Fibroblast of lung (primary cell): ENCODE measurements at regions not wholly inside any gene's neighbourhood (a gene's known extent, or its start where the extent isn't known, plus 50 kb on each side); places are given as distances from the start of the nearest gene placed in this dataset.

Experiments
- CTCF ChIP-seq, 2 donors: IDR thresholded peaks in 1 of 2; conservative IDR thresholded peaks in 1 of 2; 1 replicate in 1 of 2; 2 replicates in 1 of 2; pipeline ENCODE4 v1.5.1; 2011 to 2012; ENCODE audit warnings: low read length in 2 of 2, control low read depth in 1 of 2, inconsistent platforms in 1 of 2, low read depth in 1 of 2, mild to moderate bottlenecking in 1 of 2
- EZH2 ChIP-seq: IDR thresholded peaks from 2 replicates; pipeline ENCODE4 v1.5.1; 2012; ENCODE audit warnings: low read length, control low read depth, mild to moderate bottlenecking; ENCODE audit errors: missing control alignments

- TF ChIP-seq CTCF (conservative IDR thresholded peaks at IDR 0.05 in 1 of 2, IDR thresholded peaks at IDR 0.05 in 1 of 2; ENCODE audit: low read depth in 1 of 2, low read length in 2 of 2) (no peak), EZH2 (no peak)
Measured at GRCh38 chr16:80092681-80093080, 448.1 kb upstream of the DYNLRB2 start.
